GM18520 (cell line): ENCODE measurements at regions not wholly inside any gene's neighbourhood (a gene's known extent, or its start where the extent isn't known, plus 50 kb on each side); places are given as distances from the start of the nearest gene placed in this dataset.
"Not testable (repeated sequence)": the region's sequence is repeated elsewhere in the genome, so short reads cannot be mapped to it uniquely, and the experiment has no call there.

Experiments used
- ATAC-seq: cut with Tn5 transposase; IDR thresholded peaks from one replicate; pipeline ENCODE4 v1.9.1; 2021; ENCODE audit not compliant: unreplicated experiment

DNA sequence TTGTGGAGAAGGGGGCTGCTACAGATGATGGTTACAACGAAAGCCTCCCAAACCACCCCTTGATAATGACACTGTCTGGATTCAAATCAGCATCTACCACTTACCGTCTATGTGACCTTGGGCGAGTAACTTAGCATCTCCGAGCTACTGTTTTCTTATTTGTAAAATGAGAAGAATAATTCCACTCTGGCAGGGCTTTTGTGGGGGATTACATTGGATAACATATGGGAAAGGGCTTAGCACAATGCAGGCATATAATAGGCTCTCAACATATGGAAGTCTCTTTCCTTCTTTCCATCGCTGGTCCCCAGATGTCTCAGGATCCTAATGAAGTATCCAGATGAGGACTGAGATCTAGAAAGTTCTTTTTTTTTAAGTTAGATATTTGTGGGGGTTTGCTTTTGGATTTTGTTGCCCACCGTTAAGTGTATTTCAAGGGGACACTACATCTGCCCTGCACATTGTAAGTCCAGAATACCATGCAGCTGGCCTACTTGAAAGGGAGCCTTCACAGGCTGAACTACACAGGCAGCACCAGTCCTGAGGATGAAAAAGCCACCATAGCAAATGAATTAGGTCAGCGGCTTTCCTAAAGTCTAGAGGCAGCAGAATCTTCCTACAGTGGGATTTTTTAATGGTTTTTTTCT lies 172.2 kb upstream of the IRF2BP2 start:
- no peak for ATAC-seq

DNA sequence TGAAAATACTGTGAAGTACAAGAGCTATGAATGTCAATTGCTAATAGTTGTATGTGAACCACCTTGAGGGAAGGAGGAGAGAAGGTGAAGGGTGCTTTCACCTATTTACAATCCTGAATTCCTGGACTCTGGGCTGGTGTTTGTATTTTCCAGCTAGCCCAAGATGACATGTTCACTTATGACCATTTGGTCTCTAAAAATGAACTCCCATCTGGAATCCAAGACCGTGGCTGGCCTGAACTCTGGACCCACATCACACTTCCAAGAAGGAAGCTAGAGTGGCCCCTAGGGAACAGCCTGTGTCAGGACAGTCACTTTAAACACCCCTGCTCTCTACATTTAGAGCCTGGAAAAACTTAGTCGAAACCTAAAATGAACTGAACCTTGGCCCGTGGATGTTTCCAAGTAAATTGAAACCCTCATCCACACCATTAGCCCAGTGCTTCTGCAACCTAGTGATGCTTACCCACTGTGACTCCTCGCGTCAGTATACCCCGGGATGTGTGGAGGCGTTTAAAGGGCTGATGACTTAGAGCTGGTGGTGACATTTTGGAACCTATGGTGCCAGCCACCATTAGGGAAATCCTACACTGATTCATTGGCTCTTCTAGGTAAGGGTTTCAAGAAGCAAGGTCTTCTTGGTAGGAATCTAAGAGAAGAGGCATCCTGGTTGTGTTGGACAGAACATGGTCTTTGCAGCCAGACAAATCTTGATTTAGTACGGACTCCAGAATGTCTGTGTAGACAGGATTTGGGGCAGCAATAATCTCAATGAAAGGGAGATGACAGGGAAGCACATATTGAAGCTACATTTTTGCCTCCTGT lies 171.5 kb upstream of the IRF2BP2 start:
- ATAC-seq, result no peak

DNA sequence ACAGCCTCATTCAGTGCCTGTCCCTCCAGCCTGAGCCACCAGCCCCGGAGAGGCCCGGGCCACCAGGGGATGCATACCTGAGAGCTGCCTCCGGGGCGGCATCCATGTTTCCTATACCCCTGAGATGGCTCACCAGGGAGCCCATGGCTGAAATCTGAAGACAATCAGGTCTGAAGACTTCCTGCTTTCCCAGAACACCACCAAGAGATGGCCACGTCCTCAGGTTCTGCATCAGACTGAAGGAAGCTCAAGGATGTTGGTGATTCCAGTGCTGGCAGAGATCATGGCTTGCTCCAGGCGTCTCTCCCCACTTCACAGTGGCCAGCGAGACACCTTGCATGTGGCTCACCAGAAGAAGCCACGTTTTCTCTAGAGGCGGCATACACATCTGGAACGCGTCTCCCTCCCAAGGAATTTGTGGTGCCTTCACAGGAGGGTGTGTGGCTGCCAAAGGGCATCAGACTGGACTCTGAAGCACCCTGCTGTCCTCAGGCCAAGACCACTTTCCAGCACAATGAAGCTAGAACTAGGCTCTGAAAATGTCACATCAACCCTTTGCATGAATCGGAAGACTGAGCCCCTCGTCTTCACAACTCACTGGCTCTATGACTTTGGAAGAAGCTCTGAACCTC lies 170.7 kb upstream of the IRF2BP2 start:
- no peak for ATAC-seq

DNA sequence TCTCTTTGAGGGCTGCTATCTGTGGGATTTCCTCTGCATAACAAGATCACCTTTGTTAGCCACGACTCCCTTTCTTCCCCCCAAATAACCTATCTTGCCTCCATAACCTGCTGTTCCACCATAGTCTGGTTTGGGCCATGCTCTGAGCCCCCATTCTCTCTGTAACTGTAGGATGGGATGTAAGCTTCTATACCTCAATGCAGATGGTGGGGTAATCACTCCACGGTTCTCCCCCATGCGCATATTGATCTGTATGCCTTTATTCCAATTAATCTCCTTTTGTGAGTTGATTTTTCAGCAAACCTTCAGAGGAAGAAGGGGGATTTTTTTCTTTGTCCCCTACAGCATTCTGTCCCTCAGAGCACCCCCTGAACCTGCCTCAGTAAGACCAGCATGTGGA lies 170.1 kb upstream of the IRF2BP2 start:
- no peak for ATAC-seq

DNA sequence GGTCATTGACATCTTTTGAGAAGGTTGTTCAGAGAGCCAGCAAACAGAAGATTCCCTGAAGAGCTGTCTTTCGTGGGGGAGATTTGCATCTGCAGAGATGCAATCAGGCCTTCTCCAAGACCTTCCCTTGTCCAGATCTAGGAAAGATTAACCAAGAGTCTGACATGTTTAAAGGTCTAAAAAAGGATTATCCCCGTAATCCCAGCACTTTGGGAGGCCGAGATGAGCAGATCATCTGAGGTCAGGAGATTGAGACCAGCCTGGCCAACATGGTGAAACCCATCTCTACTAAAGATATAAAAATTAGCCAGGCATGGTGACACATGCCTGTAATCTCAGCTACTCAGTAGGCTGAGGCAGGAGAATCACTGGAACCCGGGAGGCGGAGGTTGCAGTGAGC lies 169.6 kb upstream of the IRF2BP2 start:
- ATAC-seq, result not testable (repeated sequence)

DNA sequence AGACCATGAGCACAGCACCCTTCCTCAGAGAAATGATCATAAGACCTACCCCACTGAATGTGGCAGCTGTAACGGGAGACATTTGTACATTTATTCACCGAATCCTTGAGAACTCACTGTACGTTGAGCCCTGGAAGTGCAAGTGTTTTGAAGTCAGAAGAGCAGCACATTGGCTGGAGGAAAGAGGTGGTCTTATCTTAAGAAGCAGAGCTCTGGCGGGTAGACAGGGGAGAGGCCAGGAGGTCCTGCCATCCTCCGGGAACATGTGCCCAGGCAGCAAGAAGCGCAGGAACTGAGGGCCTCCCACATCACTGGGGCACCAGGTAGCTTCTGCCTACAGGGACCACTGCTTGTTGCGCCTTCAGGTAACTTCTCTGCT lies 169.2 kb upstream of the IRF2BP2 start:
- no peak for ATAC-seq

DNA sequence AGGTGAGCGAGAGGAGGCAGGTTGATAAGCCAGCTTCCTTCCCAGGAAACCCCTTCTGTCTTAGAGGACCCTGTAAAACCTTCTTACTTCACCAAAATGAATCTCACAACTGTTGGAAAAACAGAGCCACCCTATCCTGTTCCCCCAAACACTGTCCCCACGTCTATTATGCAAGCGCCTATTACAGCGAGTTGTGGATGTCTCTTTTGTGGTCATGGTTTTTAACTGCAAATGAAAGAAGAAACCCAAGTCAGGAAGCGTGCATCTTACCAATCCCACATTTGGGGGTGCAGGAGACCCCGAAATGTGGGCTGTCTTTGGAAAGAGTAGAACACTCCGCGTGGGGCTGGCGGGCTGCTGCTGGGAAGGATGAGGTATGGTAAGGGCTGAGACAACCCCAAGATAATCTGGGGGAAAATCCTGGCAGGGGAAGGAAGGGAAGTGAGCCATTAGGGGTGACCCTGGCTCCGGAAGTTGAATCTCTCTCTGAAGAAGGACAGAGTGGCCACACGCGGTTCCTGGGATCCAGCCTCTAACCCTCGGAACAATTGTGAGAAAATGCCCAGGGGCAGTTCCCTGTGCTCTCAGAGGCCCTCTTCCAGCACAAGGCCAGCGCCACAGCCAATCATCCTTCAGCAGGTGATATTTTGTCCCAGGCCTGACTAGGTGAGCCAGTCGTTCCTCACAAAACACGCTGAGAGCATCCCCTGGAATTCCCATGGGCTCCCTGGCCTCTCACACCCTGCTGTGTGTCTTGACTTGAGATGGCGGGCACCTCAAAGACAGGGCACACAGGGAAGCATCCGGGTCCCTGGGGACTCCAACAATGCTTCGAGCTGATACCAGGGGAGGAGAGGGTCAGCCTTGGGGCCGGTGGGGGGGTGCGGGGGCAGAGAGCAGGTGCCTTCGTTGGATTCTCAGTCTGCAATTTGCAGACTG lies 168.5 kb upstream of the IRF2BP2 start:
- no peak for ATAC-seq

DNA sequence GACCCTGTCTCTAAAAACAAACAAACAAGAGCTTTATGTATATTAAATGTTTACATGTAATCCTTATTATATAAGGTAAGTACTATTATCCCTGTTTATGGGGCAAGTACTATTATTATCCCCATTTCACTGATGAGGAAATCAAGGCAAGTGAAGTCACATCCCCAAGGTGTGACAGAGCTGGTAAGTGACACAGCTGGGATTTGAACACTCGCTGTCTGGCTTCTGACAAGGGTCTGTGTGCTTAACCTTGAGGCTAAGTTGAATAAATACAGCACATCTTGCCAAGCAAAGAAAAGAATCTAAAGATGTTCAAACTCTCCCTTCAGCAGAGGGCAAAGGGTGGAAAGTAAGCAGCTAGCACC lies 167.9 kb upstream of the IRF2BP2 start:
- ATAC-seq, result no peak

DNA sequence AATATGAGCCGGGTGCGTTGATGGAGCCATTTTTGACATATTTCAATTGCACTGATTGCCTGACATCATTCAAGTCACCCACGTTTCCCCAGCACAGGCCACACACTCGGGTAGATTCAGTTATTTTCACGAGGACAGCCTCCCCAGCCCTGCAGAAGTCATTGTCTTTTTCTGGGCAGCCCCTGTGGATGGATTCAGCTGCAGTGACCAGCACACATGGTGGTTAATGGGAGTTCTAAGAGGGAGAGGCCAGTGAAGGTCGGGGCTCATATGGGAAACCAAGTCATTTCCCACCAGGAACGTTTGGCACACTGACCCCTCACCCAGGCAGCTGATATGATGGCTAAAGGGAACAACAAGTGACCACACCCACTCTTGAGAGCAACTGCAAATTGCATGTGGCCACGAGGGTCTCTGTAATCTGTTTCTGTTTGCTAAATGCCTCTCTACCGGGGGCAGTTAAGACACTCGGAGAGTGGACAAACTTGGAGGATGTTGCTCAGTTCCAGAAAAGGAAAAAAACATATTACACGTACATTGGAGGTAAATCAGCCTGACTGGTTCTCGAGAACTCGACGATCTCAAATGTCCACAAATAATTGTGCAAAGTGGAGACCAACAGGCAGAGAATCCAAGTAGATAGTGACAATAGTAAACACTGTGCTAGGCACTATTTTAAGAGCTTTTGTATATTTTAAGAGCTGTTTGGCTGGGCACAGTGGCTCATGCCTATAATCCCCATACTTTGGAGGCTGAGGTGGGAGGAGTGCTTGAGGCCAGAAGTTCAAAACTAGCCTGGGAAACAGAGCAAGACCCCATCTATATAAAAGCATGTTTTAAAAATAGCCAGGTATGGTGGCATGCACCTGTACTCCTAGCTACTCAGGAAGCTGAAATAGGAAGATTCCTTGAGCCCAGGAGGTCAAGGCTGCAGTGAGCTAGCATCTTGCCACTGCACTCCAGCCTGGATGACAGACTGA lies 167.2 kb upstream of the IRF2BP2 start:
- ATAC-seq, result no peak

DNA sequence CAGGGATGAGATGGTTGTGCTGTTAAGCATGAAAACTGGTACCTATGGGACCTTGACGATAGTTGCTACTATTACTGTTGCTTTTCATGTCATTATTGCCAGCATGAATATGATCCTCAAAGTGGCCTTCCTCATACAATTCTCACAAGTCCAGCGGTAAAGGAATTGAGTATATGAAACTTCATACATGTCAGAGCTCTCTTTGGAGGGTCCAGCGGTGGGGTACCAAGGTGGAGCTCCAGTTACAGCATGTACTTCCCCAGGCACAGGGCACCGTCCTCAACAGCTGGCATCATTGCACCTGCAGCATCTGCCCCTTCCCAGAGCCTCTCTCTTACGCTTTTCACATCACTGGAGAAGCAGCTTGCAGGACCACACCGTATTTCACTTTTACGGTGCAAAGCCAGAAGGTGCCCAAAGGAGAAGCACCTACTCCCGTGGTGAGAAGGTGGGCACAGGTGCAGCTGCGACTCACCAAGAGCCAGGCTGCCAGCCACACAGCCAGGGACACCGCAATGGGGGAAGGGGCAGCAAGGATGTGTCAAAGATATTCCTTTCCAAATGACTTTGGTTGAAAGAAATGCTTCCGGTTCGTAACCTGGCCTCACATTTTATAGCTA lies 166.4 kb upstream of the IRF2BP2 start:
- ATAC-seq, result no peak

DNA sequence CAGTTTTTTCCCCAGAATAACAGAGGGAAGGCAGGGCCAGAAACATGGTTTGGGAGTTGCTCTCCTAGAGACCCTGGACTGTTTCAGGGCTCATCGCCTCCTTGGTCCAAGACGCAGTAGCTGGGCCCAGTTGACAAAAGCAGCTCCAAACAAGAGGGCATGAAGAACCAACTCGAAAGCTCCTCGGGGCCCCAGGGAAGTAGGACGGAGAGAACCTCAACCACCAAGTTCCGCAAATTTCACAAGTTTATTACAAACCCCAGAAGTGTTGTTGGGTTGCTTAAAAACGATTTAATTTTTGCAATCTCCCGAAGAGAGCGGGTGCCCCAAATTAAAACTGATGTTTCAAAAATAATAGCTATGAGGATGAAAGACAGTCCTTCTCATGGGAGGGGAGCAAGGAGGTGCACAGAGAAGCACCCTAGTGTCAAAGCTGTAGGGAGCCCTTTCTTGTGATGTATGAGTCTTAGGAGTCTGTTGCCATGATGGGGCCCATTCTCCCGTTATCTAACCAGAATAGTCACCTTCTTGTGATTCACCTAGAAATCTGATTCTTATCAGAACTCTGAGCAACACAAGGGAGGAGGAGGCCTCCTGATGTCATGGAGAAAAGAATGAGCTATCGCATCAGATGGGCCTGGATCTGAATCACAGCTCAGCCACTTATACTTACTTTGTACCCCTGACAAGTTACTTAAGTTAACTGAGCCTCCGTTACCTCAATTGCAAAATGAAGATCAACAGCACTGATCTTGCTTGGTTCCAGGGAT lies 165.7 kb upstream of the IRF2BP2 start:
- ATAC-seq, result no peak

DNA sequence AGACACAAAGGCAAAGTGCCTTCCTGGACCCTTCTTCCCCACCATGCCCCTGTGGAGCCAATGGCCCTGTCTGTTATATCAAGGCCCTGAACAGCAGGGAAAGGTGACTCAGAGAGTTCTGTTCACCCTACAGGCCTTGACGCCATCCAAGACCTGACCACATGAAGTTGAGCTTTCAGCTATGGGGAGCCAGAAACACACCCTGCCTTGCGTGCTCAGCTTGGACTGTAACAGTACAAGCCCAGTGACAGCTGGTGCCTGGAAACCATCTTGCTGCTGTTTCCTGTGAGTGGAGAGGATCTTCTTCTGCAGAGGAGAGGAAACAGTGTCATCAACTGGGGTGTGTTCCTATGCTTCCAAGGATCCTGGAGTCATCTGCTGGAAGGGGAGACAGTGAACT lies 165.0 kb upstream of the IRF2BP2 start:
- no peak for ATAC-seq

DNA sequence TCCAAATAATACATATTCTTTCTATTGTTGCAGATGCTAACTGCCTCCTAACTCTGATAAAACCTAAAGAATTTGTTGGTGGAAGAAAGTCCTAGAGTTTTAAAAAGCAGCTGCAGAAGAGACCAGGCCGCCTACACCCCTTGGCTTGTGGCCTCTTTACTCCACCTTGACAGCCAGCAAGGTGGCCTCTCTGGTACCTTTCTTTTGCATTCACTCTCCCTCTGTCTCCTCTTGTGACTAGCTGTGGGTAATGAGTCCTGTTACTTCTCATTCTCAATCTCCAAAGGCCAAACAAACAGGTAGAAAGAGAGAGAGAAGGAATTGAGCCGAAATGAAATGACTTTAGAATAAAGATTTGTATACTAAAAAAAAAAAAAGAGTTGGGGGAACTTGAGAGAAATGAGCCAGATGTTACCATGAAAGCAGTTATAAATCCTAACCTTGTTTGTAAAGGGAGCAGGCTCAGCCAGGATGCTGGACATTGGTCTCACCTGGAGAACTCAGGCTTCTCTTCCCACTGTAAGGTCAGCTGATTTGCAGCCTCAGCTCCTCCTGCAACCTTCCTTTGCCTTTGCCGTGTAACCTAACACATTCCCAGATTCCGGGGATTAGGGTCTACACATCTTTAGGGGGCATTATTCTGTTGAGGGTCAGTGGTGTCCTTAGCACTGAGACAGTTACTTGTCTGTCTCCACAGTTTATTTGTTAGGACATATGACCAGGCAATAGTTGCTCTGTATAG lies 164.1 kb upstream of the IRF2BP2 start:
- ATAC-seq, result no peak

DNA sequence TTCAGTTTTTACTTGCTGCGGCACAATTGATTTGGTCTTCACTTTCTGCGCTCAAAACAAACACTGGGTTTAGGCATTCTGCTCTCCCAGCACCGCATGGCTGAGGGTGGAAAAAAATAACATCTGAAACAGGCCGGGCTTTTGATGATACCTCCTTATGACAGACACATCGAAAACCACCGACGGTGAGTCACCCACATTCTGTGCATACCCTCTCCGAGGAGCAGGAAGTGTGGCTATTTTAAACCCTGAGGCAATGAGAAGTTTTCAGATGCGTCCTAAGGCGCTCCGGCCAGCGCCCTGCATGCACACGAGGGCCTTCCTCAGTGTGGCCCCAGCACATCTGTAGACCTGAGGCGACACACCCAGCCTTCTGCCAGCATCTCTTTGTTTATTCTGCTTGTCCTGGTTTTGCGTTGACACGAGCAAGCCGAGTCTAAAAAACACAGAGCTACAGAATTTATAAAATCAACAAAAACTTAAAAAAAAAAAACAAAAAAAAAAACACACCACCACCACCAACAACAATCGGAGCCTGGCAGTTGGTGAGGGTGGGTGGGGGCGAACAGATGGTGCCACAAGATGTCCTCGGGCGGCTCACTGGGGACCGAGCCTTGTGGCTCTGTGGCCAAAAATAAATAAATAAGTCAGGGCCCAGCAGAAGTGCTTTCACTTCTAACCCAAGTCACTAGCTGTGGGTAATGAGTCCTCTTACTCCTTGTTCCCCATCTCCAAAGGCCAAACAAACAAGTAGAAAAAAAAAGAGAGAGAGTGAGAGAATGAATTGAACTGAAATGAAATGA lies 162.6 kb upstream of the IRF2BP2 start:
- ATAC-seq, result peak; percentile 94

DNA sequence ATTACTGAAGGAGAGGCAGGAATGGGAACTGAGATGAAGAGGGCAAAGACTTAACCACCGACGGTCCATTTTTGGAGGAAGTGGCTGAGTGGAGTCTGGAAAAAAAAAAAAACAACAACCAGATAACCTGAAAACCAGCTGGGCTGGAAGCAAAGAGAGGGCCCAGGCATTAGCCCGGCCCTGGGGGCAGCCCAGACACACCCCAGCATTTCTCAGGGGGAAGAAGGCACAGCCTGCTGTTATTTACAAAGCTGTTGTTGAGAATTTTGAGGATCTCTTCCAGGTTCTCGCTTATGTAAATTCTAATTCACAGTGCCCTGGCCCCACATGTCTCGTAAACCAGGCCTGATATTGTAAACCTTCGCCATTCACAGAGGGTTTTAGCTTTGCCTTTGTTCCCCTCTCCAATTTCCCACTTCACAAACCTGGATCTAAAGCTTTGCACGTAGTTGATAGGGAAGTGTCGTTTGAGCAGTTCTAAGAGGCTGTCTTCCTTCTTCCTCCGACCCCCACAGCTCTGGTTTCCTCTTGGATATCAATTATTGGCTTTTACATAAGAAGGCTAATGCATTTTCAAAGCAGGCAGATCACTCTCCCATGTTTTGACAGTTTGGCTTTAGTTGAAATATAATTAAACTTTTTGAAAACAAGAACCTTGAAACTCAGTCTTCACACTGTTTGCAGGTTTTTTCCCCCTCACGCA lies 161.8 kb upstream of the IRF2BP2 start:
- ATAC-seq, result no peak

DNA sequence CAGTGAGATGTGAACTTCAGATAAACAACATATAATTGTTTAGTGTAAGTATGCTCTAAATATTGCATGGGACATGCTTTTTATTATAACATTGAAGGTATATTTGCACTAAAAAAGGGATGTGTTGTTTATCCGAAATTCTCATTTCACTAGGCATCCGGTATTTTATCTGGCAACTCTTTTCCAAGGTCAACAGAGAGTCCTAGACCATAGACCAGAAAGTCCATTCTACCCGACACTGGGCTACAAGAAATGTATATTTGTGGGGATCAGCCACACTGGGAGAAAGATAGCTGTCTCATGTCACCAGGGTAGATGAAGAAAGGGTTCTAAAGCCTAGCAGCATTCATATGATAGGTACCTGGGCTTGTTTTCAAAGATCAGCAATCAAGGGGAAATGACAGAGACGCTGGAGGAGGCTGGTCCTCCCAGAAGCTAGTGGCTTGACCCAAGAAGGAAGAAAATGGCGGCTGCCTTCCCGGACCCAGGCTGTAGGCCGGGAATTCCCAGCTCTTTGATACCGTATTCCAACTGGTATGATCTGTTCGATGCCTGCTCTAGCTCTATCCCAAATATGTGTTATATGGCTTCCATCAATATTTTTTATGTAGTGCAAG lies 161.1 kb upstream of the IRF2BP2 start:
- no peak for ATAC-seq
